VCaP (cell line): ENCODE measurements at regions not wholly inside any gene's neighbourhood (a gene's known extent, or its start where the extent isn't known, plus 50 kb on each side); places are given as distances from the start of the nearest gene placed in this dataset.

Source experiments
- H3K27ac ChIP-seq: fragments of 450-650 bp; 2 replicates; pipeline ENCODE4 v1.5.1; 2017
- CTCF ChIP-seq: fragments of 450-650 bp; conservative IDR thresholded peaks from 2 replicates; pipeline ENCODE4 v1.5.1; 2017; ENCODE audit warnings: mild to moderate bottlenecking, moderate library complexity

GRCh38 chr6:120526576-120526975, 807.7 kb downstream of the TBC1D32 start:
- no peak overlapping the region for H3K27ac ChIP-seq
- no peak for TF ChIP-seq CTCF

- H3K27ac ChIP-seq, result no peak overlapping the region
- no peak for TF ChIP-seq CTCF
Observed at GRCh38 chr6:120514544-120514943, 819.7 kb downstream of the TBC1D32 start.

- no peak overlapping the region for H3K27ac ChIP-seq
- TF ChIP-seq CTCF, result no peak
Observed at GRCh38 chr6:120511712-120512111, 822.6 kb downstream of the TBC1D32 start.

DNA sequence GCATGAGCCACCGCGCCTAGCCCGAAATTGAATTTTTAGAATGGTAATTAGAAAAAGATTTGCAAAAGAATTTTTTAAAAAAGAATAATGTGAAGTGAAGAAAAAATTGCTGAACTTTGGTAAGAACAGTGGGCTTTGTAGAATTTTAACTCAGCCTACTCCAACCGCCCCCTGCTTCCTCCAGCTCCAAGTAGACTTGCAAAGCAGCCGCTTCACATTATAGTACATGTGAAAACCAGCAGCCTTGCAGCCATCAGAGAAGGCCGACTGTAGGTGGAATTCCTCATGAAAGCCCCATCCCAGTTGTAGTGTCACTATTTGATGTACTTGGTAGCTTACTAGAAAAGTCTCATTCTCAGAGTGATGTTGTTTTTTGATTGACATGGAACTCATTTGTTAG, 835.6 kb downstream of the TBC1D32 start:
- no peak for TF ChIP-seq CTCF

DNA sequence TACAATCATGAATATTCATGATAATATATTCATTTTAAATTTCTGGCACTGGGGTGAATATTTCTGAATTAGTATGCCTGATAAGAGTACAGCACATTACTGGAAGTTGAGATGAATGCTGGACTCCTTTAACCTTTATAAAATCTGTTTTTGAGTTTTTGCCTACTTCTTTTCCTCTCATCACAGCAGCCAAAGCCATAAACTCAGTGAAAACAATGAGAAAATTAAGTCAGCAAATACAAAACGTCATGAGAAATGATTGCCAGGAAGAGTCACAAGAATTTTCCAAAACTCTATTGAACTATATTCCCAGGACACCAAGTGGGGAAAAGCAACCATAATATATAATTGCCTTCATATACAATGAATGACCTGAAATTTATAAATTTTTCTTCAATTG, 837.6 kb downstream of the TBC1D32 start:
- H3K27ac ChIP-seq, result no peak overlapping the region
- TF ChIP-seq CTCF, result no peak

More for the DNA sequence above, 835.6 kb downstream of the TBC1D32 start:
- no peak overlapping the region for H3K27ac ChIP-seq

DNA sequence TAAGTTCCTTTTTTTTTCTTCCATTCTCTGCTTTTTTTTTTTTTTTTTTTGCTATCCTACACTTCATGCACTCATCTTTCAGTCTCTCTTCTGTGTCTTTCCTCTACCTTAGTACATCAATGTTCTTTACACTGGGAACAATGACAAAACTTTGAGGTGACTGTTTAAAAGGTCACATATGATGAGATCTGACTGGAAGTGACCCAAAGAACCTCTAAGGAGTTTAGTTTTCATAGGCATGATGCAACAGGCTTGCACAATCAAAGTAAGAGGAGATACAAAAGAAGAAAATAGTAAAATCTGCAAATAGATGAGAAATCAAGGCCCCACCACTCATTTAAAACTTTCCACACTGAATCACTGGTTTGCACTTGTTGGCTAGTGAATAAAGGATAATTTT, 840.8 kb downstream of the TBC1D32 start:
- TF ChIP-seq CTCF, result no peak
- H3K27ac ChIP-seq, result no peak overlapping the region

DNA sequence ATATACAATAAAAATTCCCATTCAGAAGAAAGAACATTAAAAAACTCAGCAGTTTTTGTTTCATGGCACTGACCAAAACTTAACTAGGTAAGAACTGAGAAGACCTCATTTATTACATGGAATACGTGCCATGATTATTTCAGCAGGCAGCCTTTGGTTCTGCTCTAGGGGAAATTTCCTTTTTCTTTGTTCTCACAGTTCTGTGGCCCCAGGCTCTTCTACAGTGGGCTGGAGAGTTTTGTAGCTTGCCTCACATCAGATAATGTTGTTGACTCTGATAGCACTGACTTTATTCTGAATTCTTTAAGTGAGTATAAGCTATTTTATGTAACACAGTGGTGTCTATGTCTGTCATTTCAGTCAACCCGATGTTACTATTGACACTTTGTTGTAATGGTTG, 844.3 kb downstream of the TBC1D32 start:
- TF ChIP-seq CTCF, result no peak
- no peak overlapping the region for H3K27ac ChIP-seq

GRCh38 chr6:120484146-120484545, 850.1 kb downstream of the TBC1D32 start:
- no peak for TF ChIP-seq CTCF
- no peak overlapping the region for H3K27ac ChIP-seq
